HG03108 (cell line): ENCODE measurements at regions not wholly inside any gene's neighbourhood (a gene's known extent, or its start where the extent isn't known, plus 50 kb on each side); places are given as distances from the start of the nearest gene placed in this dataset.
"Not testable (repeated sequence)": the region's sequence is repeated elsewhere in the genome, so short reads cannot be mapped to it uniquely, and the experiment has no call there.

Experiments
- ATAC-seq: cut with Tn5 transposase; IDR thresholded peaks from one replicate; pipeline ENCODE4 v1.9.1; 2021; ENCODE audit warnings: moderate library complexity; ENCODE audit not compliant: unreplicated experiment

DNA sequence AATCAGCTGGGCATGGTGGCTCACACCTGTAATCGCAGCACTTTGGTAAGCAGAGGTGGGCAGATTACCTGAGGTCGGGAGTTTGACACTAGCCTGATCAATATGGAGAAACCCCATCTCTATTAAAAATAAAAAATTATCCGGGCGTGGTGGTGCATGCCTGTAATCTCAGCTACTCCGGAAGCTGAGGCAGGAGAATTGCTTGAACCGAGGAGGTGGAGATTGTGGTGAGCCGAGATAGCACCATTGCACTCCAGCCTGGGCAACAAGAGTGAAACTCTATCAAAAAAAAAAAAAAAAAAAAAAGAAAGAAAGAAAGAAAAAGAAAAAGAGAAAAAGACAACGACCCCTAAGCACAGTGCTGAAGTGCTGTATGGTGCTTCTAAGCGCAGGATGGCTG is 280.6 kb upstream of the MAF start:
- not testable (repeated sequence) for ATAC-seq

GRCh38 chr16:79876332-79876730 is 275.8 kb upstream of the MAF start:
- ATAC-seq: no peak

- no peak for ATAC-seq
Observed at GRCh38 chr16:79874391-79874790, 273.9 kb upstream of the MAF start.

GRCh38 chr16:79873825-79874224 is 273.3 kb upstream of the MAF start:
- no peak for ATAC-seq

DNA sequence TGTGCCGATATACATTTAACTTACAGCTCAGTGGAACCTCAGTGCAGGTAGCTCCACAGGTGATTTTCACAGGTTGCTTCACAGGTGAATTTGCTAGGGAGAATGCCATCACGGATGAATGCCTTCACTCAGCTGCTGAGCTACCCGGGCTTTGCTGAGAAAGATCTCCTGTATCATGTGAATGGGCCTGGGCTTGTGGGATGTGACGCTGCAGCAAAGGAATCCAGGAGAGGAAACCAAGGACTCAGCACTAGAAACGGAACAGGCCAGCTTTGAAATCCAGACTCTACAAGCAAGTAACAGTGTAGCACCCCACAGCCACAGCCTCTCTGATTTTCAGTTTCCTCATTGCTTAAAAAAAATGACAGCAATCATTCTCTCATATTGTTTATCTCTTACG is 271.4 kb upstream of the MAF start:
- ATAC-seq: no peak

DNA sequence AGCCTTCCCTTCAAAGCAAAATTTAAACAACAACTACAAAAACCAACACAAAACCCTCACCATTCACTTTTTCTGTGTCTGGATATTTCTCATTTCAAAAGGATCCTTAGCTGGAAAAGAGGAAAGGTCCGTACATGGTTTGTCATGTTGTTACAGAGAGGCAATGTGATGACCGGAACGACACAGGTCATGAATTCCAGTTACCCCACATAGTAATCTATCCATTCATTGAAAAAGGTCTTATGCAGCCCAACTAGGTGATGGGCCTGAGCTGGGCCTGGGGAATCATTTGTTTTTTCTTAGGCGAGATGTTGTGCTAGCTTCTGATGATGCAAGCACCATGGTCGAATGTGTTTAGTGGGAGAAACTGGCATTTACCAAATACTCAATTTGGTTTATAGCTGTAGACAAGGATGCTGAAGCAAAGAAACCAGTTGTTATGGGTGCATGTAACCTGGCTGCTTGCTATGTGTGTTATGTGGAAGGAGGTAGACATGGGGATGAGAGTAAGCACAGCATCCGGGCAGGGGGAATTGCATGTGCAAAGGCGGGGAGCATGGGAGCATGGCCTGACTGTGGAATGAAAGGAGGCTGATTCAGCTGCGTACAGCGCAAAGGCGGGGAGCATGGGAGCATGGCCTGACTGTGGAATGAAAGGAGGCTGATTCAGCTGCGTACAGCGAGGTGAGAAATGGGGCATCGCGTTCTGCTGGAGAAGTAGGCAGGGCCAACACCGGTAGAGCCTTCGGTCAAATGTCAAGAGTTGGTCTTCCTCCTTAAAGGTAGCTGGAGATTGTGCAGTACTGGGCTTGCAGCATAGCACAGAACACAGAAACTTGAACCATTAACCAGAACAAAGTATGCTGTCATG is 269.7 kb upstream of the MAF start:
- ATAC-seq: no peak

DNA sequence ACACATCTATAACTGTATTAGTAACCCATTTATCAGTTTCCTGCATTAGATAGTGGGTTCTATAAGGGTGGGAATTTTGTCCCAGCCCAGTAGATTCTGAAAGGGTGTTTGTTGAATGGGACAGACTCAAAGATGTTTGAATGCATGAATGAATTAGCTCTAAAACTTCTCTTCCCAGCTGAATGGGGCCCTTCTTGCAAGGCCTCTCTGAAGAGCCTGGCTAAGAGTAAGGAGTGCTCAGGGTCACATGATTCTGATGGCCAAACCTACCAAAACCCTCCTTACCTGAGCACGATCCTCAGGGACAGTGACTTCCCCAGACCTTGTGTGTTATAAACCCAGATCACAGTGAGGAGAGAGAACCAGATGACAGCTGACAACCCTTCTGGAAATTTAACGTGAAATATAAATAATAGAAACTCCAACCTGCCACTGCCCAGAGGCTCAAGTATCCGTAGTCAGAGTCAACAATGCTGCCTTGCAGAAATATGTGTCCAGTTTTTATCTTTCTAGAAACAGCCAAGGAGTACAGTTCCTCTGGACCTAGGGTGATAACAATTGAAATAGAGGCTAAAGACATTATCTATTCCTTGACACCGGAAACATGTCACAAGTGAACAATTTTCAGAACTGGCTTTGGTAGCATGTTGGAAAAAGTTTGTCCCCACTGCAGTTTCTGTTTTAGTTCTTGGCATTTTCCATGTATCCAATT is 268.9 kb upstream of the MAF start:
- ATAC-seq: no peak

DNA sequence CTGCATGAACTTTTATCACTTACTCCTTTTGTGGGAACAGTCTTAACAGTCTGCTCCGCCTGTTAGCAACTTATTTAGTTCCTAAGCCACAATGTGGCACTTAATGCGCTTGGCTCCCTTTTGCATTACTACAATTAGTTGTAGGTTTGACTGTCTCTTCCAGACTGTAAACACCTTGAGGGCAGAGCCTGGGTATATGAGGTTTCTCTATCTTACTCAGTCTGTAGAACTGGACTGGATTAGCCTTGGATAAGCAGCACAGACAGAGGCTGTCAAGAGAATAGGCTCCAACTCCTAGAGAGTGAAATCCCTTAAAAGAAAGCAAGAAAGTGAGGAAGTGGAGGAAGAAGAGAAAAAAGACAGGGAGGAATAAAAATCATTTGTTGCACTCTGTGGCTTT is 268.3 kb upstream of the MAF start:
- no peak for ATAC-seq

GRCh38 chr16:79867425-79867997 is 267.0 kb upstream of the MAF start:
- no peak for ATAC-seq

GRCh38 chr16:79865918-79866317 is 265.4 kb upstream of the MAF start:
- no peak for ATAC-seq

DNA sequence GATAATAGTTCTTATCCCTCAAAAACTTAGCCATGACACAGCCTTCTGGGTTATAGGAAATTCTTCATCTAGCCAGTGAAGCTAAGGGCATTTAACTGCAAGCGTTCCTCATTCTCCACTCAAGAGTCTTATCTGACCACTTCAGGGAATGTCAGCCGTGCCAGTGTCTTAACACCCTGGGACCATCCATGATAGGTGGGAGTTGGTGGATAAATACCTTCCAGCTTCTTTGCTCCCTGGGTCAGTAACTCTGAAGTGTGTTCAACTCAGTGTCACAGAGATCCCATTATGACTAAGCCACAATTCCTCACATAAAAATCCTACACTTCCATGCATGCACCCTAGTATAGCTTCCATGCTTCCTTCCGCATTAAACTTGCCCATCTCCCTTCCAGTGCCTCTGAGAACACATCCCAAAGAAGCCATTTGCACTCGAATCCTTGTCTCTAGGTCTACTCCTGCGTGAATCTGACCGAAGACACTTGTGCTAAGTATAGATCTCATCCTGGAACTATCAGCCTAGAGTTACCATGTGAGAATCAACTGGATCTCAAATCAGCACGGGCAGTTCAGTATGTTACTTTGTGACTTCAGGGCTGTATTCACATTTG is 264.3 kb upstream of the MAF start:
- no peak for ATAC-seq

- ATAC-seq: no peak
Observed at GRCh38 chr16:79864032-79864780, 263.7 kb upstream of the MAF start.

- no peak for ATAC-seq
Observed at GRCh38 chr16:79863128-79864031, 262.8 kb upstream of the MAF start.

DNA sequence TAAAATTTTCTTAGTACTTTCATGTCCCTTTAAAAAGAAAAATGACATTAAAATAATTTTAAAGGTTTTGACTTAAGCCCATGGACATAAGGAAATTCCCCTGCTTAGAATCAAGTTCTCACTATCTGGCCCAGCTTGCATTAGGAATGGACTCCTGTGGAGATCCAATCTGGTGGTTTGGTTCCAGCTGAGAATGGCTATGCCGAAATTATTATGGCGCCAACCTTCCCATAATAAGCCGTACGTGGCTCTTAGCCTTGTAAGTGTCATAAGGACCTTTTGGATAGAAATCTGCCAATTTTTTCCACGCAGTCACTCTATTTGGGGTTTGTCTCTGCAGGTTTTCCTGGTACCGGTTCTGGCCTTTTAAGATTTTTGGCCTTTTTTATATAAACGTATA is 262.1 kb upstream of the MAF start:
- no peak for ATAC-seq

DNA sequence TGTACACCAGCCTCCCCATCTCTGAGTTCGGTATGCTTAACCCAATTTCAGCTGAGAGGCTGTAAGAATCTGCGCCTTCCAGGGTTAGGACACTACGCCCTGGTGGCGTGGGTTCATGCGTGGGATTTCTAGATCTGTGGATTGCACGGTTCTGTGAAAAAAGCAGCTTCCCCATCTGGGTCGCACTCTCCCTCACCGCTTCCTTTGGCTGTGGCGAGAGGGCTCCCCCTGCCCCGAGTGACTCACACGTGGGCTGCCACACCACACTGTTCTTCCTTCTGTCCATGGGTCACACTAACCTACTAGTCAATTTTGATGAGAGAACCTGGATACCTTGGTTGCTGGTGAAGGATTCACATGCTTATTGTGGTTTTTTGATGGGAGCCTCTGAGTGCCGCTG is 256.0 kb upstream of the MAF start:
- ATAC-seq: no peak

DNA sequence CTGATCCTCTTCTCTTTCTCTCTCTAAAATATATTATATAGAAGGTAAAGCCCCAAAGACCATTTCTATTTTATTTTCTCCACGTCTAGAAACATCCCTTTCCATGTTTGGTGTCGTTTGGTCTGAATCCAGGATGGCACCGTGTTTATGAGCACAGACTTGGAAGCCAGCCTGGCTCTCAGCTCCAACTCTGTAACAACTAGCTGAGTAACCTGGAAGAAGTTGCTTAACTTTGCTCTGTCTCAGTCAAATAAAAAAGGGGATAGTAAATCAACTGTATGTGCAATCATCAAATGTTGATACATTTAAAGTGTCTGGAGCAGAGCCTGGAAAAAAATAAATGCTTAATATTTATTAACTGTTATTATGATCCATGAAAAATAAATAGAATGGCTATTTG is 249.8 kb upstream of the MAF start:
- ATAC-seq: no peak

GRCh38 chr16:79849119-79849518 is 248.6 kb upstream of the MAF start:
- ATAC-seq: no peak

DNA sequence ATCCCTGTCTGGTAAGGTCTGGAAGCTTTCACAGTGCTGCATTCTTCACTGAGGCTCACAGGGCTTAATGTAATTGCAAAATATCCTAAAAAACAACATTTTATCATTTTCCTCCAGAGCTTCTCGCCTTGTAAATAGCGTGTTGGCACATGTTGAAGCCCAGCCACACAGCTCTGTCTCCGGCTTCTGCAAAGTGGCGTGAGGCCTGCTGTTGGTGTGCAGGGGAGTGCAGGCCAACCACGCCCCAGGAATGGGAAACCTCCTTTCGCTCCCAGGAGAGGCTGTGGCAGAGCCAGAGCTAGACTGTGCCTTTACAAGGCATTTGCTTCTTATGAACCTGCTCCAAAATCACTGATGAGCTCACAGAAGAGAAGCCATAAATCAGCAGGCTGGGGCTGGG is 248.2 kb upstream of the MAF start:
- no peak for ATAC-seq

DNA sequence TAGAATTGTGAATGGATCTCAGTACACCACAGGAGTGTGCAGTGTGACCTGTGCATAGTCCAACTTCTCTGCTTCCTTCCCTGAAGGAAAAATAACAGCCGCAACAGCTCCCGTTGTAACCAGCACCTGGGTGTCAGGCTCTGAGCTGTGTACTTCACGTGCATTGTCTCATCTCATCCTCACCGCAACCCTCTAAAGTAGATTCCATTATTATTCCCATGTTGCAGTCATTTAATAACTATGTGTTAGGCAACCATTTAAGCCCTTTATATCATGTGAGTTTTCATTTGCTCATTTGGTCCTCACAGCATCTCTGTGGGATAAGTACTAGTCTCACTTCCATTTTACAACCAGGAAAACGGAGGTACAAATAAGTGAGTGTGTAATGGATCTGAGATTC is 247.0 kb upstream of the MAF start:
- no peak for ATAC-seq

DNA sequence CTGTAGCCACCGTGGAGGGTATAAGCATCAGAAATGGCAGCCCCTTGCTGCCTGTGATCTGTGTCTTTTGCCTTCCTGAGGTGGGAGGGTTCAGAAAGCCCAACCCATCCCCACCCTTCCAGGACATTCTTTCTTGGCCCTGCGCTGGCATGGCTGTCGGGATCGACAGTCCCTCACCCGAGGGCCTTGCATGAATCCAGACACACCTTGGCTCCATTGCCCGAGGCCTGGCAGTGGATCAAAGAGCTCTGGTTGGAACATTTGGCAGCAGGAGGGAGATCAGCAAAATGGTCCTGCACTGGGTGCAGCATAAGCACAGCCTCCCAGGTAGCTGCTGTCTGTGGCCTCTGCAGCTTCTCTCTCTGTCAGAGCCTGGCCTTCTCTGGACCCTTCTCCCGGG is 246.6 kb upstream of the MAF start:
- no peak for ATAC-seq
